ENCODE measurements at regions not wholly inside any gene's neighbourhood (a gene's known extent, or its start where the extent isn't known, plus 50 kb on each side); places are given as distances from the start of the nearest gene placed in this dataset.

GRCh38 chr16:6644916-6645315 lies 687.7 kb upstream of the RBFOX1 start:
- TF ChIP-seq CTCF (IDR thresholded peaks at IDR 0.05) (no peak), POLR2AphosphoS5 (IDR thresholded peaks at IDR 0.05) (no peak), POLR2A (IDR thresholded peaks at IDR 0.05) (no peak)
- no peak overlapping the region for H3K27ac ChIP-seq
- no peaks in the 10 kb centered on the region for H3K36me3 ChIP-seq
- no peak for DNase-seq (ENCODE audit: low spot score in 2 of 2)
- H3K27me3 ChIP-seq: peaks cover 0 to 15% of the 10 kb centered on the region in 2 donors
- intact Hi-C loops (cut with DNase I; ENCODE audit: low total_unique reads): no loop called here
- H3K4me1 ChIP-seq: no peaks in the 10 kb centered on the region
- no peak overlapping the region for H3K4me3 ChIP-seq
- no peaks in the 10 kb centered on the region for H3K9me3 ChIP-seq

- H3K36me3 ChIP-seq: no peaks in the 10 kb centered on the region
- H3K9me3 ChIP-seq: no peaks in the 10 kb centered on the region
- intact Hi-C loops (cut with DNase I; ENCODE audit: low total_unique reads): no loop called here
- no peaks in the 10 kb centered on the region for H3K4me1 ChIP-seq
- H3K4me3 ChIP-seq: no peak overlapping the region
- no peak overlapping the region for H3K27ac ChIP-seq
- peak; percentile 74 to 83 (median 80) for TF ChIP-seq CTCF (IDR thresholded peaks at IDR 0.05)
- no peak for TF ChIP-seq POLR2AphosphoS5 (IDR thresholded peaks at IDR 0.05)
- H3K27me3 ChIP-seq: peaks cover 0 to 12% of the 10 kb centered on the region in 2 donors
- peak in 1 of 2 donors; percentile 34 for DNase-seq (ENCODE audit: low spot score in 2 of 2)
These were observed 689.5 kb upstream of the RBFOX1 start for GRCh38 chr16:6643080-6643686.

- H3K4me3 ChIP-seq: no peak overlapping the region
- TF ChIP-seq CTCF (IDR thresholded peaks at IDR 0.05) (no peak), POLR2A (IDR thresholded peaks at IDR 0.05) (no peak), POLR2AphosphoS5 (IDR thresholded peaks at IDR 0.05) (no peak)
- peaks cover 0 to 11% of the 10 kb centered on the region in 2 donors for H3K27me3 ChIP-seq
- no peak overlapping the region for H3K27ac ChIP-seq
- H3K9me3 ChIP-seq: no peaks in the 10 kb centered on the region
- no peak for DNase-seq (ENCODE audit: low spot score in 2 of 2)
- intact Hi-C loops (cut with DNase I; ENCODE audit: low total_unique reads): no loop called here
- H3K4me1 ChIP-seq: no peaks in the 10 kb centered on the region
- no peaks in the 10 kb centered on the region for H3K36me3 ChIP-seq
These were observed 690.4 kb upstream of the RBFOX1 start for GRCh38 chr16:6642271-6642670.

- no peaks in the 10 kb centered on the region for H3K36me3 ChIP-seq
- H3K4me1 ChIP-seq: no peaks in the 10 kb centered on the region
- intact Hi-C loops (cut with DNase I; ENCODE audit: low total_unique reads): no loop called here
- H3K27me3 ChIP-seq: peaks cover 0 to 11% of the 10 kb centered on the region in 2 donors
- H3K9me3 ChIP-seq: no peaks in the 10 kb centered on the region
- no peak for TF ChIP-seq CTCF (IDR thresholded peaks at IDR 0.05)
- H3K27ac ChIP-seq: no peak overlapping the region
- H3K4me3 ChIP-seq: no peak overlapping the region
- DNase-seq (ENCODE audit: low spot score in 2 of 2): no peak
These were observed 691.6 kb upstream of the RBFOX1 start for GRCh38 chr16:6641091-6641490.

GRCh38 chr16:6636457-6636856 lies 696.2 kb upstream of the RBFOX1 start:
- no peak overlapping the region for H3K27ac ChIP-seq
- H3K27me3 ChIP-seq: no peaks in the 10 kb centered on the region
- H3K4me1 ChIP-seq: no peaks in the 10 kb centered on the region
- DNase-seq (ENCODE audit: low spot score in 2 of 2): no peak
- TF ChIP-seq POLR2A (IDR thresholded peaks at IDR 0.05) (no peak), POLR2AphosphoS5 (IDR thresholded peaks at IDR 0.05) (no peak), CTCF (IDR thresholded peaks at IDR 0.05) (no peak)
- no peaks in the 10 kb centered on the region for H3K36me3 ChIP-seq
- H3K9me3 ChIP-seq: no peaks in the 10 kb centered on the region
- intact Hi-C loops (cut with DNase I; ENCODE audit: low total_unique reads): no loop called here
- H3K4me3 ChIP-seq: no peak overlapping the region

All from breast epithelium (tissue), 4 donors.